Thyroid gland (tissue), 4 donors: ENCODE measurements at regions not wholly inside any gene's neighbourhood (a gene's known extent, or its start where the extent isn't known, plus 50 kb on each side); places are given as distances from the start of the nearest gene placed in this dataset.

Experiments
- POLR2A ChIP-seq, 2 donors: fragments of 450-650 bp; IDR thresholded peaks; one replicate each; pipeline ENCODE4 v1.6.1; 2017; ENCODE audit warnings: antibody characterized with exemption in 2 of 2, mild to moderate bottlenecking in 2 of 2, moderate library complexity in 1 of 2
- TF ChIP-seq, protein P1 (sequence below), 6 experiments: fragments of 200-600 bp in 3 of 6; fragments of 450-650 bp in 3 of 6; sonication (generic) in 3 of 6; IDR thresholded peaks; one replicate each; pipeline ENCODE4 v1.5.1; 2016 to 2019; ENCODE audit warnings: antibody characterized with exemption in 6 of 6, mild to moderate bottlenecking in 2 of 6, inconsistent platforms in 1 of 6, moderate library complexity in 1 of 6

DNA sequence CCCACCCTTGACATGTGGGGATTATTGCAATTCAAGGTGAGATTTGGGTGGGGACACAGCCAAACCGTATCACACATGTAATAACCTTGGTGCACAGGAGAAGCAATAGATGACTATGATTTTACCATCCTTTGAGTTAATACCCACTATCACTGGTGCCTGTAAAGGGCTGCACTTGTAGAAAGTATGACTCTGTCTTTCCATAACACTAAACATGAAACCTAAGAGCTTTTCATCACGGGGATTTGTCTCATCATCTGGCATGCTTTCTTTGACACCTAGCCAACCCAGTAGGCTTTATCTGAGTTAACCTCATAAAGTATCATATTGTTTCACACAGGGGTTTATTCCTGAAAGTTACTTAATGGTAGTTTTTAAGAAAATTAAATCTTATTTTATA is 188.9 kb upstream of the TNC start:
- TF ChIP-seq, protein P1, sequence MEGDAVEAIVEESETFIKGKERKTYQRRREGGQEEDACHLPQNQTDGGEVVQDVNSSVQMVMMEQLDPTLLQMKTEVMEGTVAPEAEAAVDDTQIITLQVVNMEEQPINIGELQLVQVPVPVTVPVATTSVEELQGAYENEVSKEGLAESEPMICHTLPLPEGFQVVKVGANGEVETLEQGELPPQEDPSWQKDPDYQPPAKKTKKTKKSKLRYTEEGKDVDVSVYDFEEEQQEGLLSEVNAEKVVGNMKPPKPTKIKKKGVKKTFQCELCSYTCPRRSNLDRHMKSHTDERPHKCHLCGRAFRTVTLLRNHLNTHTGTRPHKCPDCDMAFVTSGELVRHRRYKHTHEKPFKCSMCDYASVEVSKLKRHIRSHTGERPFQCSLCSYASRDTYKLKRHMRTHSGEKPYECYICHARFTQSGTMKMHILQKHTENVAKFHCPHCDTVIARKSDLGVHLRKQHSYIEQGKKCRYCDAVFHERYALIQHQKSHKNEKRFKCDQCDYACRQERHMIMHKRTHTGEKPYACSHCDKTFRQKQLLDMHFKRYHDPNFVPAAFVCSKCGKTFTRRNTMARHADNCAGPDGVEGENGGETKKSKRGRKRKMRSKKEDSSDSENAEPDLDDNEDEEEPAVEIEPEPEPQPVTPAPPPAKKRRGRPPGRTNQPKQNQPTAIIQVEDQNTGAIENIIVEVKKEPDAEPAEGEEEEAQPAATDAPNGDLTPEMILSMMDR (IDR thresholded peaks at IDR 0.05), result no peak
- TF ChIP-seq POLR2A (IDR thresholded peaks at IDR 0.05), result no peak
